HFF-Myc (cell line): ENCODE measurements at regions not wholly inside any gene's neighbourhood (a gene's known extent, or its start where the extent isn't known, plus 50 kb on each side); places are given as distances from the start of the nearest gene placed in this dataset.
"Not testable (repeated sequence)": the region's sequence is repeated elsewhere in the genome, so short reads cannot be mapped to it uniquely, and the experiment has no call there.

ENCODE experiments used
- DNase-seq: peaks from one replicate; pipeline ENCODE4 v3.0.0-alpha.2; 2011; ENCODE audit warnings: low read depth; ENCODE audit errors: extremely low read depth
- H3K4me3 ChIP-seq: replicated peaks from 2 replicates; pipeline ENCODE4 v1.5.1; 2011; ENCODE audit warnings: low read depth, mild to moderate bottlenecking, control low read depth, low read length
- CTCF ChIP-seq: IDR thresholded peaks from 2 replicates; pipeline ENCODE4 v1.5.1; 2012; ENCODE audit warnings: mild to moderate bottlenecking, low read depth, low read length, control low read depth; ENCODE audit errors: missing control alignments

- no peak overlapping the region for H3K4me3 ChIP-seq
- TF ChIP-seq CTCF, result no peak
- DNase-seq, result no peak
These were observed 75.6 kb downstream of the LMO4 start for GRCh38 chr1:87404296-87404695.

GRCh38 chr1:87408665-87409248 lies 80.1 kb downstream of the LMO4 start:
- no peak for DNase-seq
- H3K4me3 ChIP-seq, result no peak overlapping the region
- TF ChIP-seq CTCF, result no peak

GRCh38 chr1:87410776-87411480 lies 82.2 kb downstream of the LMO4 start:
- no peak for TF ChIP-seq CTCF
- DNase-seq, result no peak
- no peak overlapping the region for H3K4me3 ChIP-seq

- not testable (repeated sequence) for DNase-seq
These were observed 85.2 kb downstream of the LMO4 start for GRCh38 chr1:87413846-87414245.

GRCh38 chr1:87418048-87418447 lies 89.4 kb downstream of the LMO4 start:
- no peak for TF ChIP-seq CTCF
- H3K4me3 ChIP-seq, result no peak overlapping the region
- no peak for DNase-seq

More at GRCh38 chr1:87413846-87414245, 85.2 kb downstream of the LMO4 start:
- not testable (repeated sequence) for H3K4me3 ChIP-seq

- no peak for DNase-seq
- H3K4me3 ChIP-seq, result no peak overlapping the region
- no peak for TF ChIP-seq CTCF
These were observed 93.1 kb downstream of the LMO4 start for GRCh38 chr1:87421809-87422208.

GRCh38 chr1:87424541-87424940 lies 95.9 kb downstream of the LMO4 start:
- H3K4me3 ChIP-seq, result no peak overlapping the region
- no peak for TF ChIP-seq CTCF
- DNase-seq, result no peak
